ENCODE measurements at regions not wholly inside any gene's neighbourhood (a gene's known extent, or its start where the extent isn't known, plus 50 kb on each side); places are given as distances from the start of the nearest gene placed in this dataset.

DNA sequence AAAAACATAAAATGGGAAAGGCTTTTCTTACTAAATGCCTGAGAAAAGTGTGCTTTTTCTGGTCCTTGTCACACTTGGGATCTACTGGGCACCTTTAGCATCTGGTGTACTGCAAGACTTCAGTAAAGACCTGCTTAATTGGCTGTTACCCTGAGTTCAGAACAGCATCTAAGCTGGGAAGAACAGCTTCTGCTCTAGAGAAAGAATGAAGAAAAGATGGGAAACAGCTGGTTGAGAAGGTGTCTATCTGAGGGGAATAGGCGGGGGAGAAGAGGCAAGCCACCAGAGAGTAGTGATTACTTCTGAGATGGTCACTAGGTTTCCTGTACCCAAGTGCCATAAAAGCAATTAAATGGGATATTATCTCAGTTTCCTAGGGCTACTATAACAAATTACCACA, 128.2 kb upstream of the SPACA1 start:
- TF ChIP-seq EP300 (conservative IDR thresholded peaks at IDR 0.05; ENCODE audit: poor library complexity, severe bottlenecking) (no peak), POLR2AphosphoS5 (IDR thresholded peaks at IDR 0.05) (no peak), TAF1 (IDR thresholded peaks at IDR 0.05; ENCODE audit: low read depth) (no peak), RAD21 (conservative IDR thresholded peaks at IDR 0.05) (no peak), MXI1 (conservative IDR thresholded peaks at IDR 0.05; ENCODE audit: poor library complexity, severe bottlenecking) (no peak), SMC3 (conservative IDR thresholded peaks at IDR 0.05; ENCODE audit: poor library complexity) (no peak), EZH2 (IDR thresholded peaks at IDR 0.05; ENCODE audit: borderline replicate concordance, insufficient read depth, low read length, poor library complexity, severe bottlenecking) (no peak)
- TF ChIP-seq, protein P1, sequence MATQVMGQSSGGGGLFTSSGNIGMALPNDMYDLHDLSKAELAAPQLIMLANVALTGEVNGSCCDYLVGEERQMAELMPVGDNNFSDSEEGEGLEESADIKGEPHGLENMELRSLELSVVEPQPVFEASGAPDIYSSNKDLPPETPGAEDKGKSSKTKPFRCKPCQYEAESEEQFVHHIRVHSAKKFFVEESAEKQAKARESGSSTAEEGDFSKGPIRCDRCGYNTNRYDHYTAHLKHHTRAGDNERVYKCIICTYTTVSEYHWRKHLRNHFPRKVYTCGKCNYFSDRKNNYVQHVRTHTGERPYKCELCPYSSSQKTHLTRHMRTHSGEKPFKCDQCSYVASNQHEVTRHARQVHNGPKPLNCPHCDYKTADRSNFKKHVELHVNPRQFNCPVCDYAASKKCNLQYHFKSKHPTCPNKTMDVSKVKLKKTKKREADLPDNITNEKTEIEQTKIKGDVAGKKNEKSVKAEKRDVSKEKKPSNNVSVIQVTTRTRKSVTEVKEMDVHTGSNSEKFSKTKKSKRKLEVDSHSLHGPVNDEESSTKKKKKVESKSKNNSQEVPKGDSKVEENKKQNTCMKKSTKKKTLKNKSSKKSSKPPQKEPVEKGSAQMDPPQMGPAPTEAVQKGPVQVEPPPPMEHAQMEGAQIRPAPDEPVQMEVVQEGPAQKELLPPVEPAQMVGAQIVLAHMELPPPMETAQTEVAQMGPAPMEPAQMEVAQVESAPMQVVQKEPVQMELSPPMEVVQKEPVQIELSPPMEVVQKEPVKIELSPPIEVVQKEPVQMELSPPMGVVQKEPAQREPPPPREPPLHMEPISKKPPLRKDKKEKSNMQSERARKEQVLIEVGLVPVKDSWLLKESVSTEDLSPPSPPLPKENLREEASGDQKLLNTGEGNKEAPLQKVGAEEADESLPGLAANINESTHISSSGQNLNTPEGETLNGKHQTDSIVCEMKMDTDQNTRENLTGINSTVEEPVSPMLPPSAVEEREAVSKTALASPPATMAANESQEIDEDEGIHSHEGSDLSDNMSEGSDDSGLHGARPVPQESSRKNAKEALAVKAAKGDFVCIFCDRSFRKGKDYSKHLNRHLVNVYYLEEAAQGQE (IDR thresholded peaks at IDR 0.05; ENCODE audit: borderline replicate concordance): no peak
- TF ChIP-seq, protein P2, sequence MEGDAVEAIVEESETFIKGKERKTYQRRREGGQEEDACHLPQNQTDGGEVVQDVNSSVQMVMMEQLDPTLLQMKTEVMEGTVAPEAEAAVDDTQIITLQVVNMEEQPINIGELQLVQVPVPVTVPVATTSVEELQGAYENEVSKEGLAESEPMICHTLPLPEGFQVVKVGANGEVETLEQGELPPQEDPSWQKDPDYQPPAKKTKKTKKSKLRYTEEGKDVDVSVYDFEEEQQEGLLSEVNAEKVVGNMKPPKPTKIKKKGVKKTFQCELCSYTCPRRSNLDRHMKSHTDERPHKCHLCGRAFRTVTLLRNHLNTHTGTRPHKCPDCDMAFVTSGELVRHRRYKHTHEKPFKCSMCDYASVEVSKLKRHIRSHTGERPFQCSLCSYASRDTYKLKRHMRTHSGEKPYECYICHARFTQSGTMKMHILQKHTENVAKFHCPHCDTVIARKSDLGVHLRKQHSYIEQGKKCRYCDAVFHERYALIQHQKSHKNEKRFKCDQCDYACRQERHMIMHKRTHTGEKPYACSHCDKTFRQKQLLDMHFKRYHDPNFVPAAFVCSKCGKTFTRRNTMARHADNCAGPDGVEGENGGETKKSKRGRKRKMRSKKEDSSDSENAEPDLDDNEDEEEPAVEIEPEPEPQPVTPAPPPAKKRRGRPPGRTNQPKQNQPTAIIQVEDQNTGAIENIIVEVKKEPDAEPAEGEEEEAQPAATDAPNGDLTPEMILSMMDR (IDR thresholded peaks at IDR 0.05; ENCODE audit: poor library complexity, severe bottlenecking): no peak

All from neural cell (in vitro differentiated cells).